ENCODE measurements at regions not wholly inside any gene's neighbourhood (a gene's known extent, or its start where the extent isn't known, plus 50 kb on each side); places are given as distances from the start of the nearest gene placed in this dataset.

DNA sequence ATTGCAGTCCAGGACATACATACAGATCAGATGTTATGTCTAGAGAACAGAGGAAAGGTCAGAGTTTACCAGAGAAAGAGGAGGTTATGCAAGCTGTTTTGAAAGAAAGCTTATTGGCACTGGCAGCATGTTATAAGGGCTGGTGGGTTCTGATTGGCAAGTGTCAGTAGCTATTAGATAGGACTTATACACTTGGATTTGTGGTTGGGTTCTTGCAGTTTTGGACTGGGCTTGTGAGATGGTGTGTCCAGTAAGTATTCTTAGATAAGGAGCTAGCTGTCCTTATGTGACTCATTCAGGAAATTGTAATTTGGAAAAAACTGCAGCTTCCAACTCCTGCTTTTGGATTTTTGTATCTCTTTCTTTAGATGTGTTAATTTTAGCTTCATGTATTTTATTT, 130.7 kb upstream of the NAMPT start:
- no peaks in the 10 kb centered on the region for H3K79me2 ChIP-seq (ENCODE audit: control insufficient read depth, insufficient read depth, low read length)
- H2AFZ ChIP-seq (ENCODE audit: control insufficient read depth, low read length) = no peak overlapping the region
- no peak overlapping the region for H3K4me3 ChIP-seq (ENCODE audit: control insufficient read depth in 2 of 3, extremely low read depth in 1 of 3, insufficient read depth in 2 of 3, low read depth in 1 of 3, low read length in 3 of 3)
- H3K36me3 ChIP-seq (ENCODE audit: control insufficient read depth in 2 of 2, extremely low read depth in 1 of 2, insufficient read depth in 2 of 2, low read length in 2 of 2) = no peaks in the 10 kb centered on the region
- H3K27ac ChIP-seq (ENCODE audit: control insufficient read depth, insufficient read depth, low read length) = no peak overlapping the region
- no peak for TF ChIP-seq EZH2 (IDR thresholded peaks at IDR 0.05; ENCODE audit: low read length)
- TF ChIP-seq, protein P1, sequence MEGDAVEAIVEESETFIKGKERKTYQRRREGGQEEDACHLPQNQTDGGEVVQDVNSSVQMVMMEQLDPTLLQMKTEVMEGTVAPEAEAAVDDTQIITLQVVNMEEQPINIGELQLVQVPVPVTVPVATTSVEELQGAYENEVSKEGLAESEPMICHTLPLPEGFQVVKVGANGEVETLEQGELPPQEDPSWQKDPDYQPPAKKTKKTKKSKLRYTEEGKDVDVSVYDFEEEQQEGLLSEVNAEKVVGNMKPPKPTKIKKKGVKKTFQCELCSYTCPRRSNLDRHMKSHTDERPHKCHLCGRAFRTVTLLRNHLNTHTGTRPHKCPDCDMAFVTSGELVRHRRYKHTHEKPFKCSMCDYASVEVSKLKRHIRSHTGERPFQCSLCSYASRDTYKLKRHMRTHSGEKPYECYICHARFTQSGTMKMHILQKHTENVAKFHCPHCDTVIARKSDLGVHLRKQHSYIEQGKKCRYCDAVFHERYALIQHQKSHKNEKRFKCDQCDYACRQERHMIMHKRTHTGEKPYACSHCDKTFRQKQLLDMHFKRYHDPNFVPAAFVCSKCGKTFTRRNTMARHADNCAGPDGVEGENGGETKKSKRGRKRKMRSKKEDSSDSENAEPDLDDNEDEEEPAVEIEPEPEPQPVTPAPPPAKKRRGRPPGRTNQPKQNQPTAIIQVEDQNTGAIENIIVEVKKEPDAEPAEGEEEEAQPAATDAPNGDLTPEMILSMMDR (optimal IDR thresholded peaks at IDR 0.05 in 1 of 3, IDR thresholded peaks at IDR 0.05 in 1 of 3, conservative IDR thresholded peaks at IDR 0.05 in 1 of 3; ENCODE audit: extremely low read depth in 1 of 3, insufficient read depth in 2 of 3, low read length in 3 of 3) = no peak
- FAIRE-seq (no peak), DNase-seq (ENCODE audit: low read depth, low spot score) (no peak)
- no peak overlapping the region for H3K9ac ChIP-seq (ENCODE audit: control insufficient read depth, extremely low read depth, insufficient read depth, low read length)
- no peaks in the 10 kb centered on the region for H3K9me3 ChIP-seq (ENCODE audit: control insufficient read depth, low read depth, low read length)
- H4K20me1 ChIP-seq (ENCODE audit: control insufficient read depth, extremely low read depth, insufficient read depth, low read length) = no peaks in the 10 kb centered on the region
- H3K27me3 ChIP-seq (ENCODE audit: control insufficient read depth, extremely low read depth, insufficient read depth, low read length) = no peaks in the 10 kb centered on the region
- dilution Hi-C loops (cut with MboI; ENCODE audit: extremely low pct_ligation_motif_present, low sequenced_read_pairs) = no loop called here
- no peaks in the 10 kb centered on the region for H3K9me1 ChIP-seq (ENCODE audit: control insufficient read depth, extremely low read depth, insufficient read depth, low read length)
- peaks cover 29% of the 10 kb centered on the region for H3K4me1 ChIP-seq (ENCODE audit: control insufficient read depth, extremely low read depth, insufficient read depth, low read length)
- H3K4me2 ChIP-seq (ENCODE audit: control insufficient read depth, extremely low read depth, insufficient read depth, low read depth, low read length) = no peak overlapping the region

DNA sequence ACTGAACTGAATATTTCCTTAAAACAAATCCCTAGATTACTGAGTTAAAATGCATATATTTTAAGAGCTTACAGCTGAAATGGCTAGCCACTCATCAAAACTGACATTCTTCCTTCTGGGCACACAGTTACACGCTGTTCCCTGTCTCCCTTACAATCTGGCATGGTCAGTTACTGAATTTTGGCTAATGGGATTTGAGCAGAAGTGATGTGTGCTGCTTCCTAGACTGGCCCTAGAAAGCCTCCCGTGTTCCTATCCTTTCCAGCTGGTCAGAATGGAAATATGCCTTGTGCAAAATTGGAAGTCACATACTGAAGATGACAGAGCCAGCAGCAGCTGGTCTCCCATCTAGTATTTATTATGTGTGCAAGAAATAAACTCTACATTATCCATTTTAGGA, 128.7 kb upstream of the NAMPT start:
- dilution Hi-C loops (cut with MboI; ENCODE audit: extremely low pct_ligation_motif_present, low sequenced_read_pairs) = no loop called here
- Histone ChIP-seq H3K27me3 (ENCODE audit: control insufficient read depth, extremely low read depth, insufficient read depth, low read length) (no peaks in the 10 kb centered on the region), H3K36me3 (ENCODE audit: control insufficient read depth in 2 of 2, extremely low read depth in 1 of 2, insufficient read depth in 2 of 2, low read length in 2 of 2) (no peaks in the 10 kb centered on the region), H4K20me1 (ENCODE audit: control insufficient read depth, extremely low read depth, insufficient read depth, low read length) (no peaks in the 10 kb centered on the region), H3K27ac (ENCODE audit: control insufficient read depth, insufficient read depth, low read length) (no peak overlapping the region), H3K9me3 (ENCODE audit: control insufficient read depth, low read depth, low read length) (no peaks in the 10 kb centered on the region), H3K79me2 (ENCODE audit: control insufficient read depth, insufficient read depth, low read length) (no peaks in the 10 kb centered on the region), H3K9me1 (ENCODE audit: control insufficient read depth, extremely low read depth, insufficient read depth, low read length) (no peaks in the 10 kb centered on the region), H3K4me3 (ENCODE audit: control insufficient read depth in 2 of 3, extremely low read depth in 1 of 3, insufficient read depth in 2 of 3, low read depth in 1 of 3, low read length in 3 of 3) (no peak overlapping the region), H3K4me2 (ENCODE audit: control insufficient read depth, extremely low read depth, insufficient read depth, low read depth, low read length) (no peak overlapping the region), H2AFZ (ENCODE audit: control insufficient read depth, low read length) (no peak overlapping the region), H3K4me1 (ENCODE audit: control insufficient read depth, extremely low read depth, insufficient read depth, low read length) (peaks cover 17% of the 10 kb centered on the region), H3K9ac (ENCODE audit: control insufficient read depth, extremely low read depth, insufficient read depth, low read length) (no peak overlapping the region)
- TF ChIP-seq EZH2 (IDR thresholded peaks at IDR 0.05; ENCODE audit: low read length) = no peak
- TF ChIP-seq, protein P1 (optimal IDR thresholded peaks at IDR 0.05 in 1 of 3, IDR thresholded peaks at IDR 0.05 in 1 of 3, conservative IDR thresholded peaks at IDR 0.05 in 1 of 3; ENCODE audit: extremely low read depth in 1 of 3, insufficient read depth in 2 of 3, low read length in 3 of 3) = no peak
- no peak for DNase-seq (ENCODE audit: low read depth, low spot score)
- no peak for FAIRE-seq
